ENCODE measurements at regions not wholly inside any gene's neighbourhood (a gene's known extent, or its start where the extent isn't known, plus 50 kb on each side); places are given as distances from the start of the nearest gene placed in this dataset.
"Not testable (repeated sequence)": the region's sequence is repeated elsewhere in the genome, so short reads cannot be mapped to it uniquely, and the experiment has no call there.

- no peak for DNase-seq
These were observed 52.0 kb upstream of the BMP2 start for GRCh38 chr20:6715401-6715941.

GRCh38 chr20:6714279-6714711 lies 53.2 kb upstream of the BMP2 start:
- no peak for DNase-seq

GRCh38 chr20:6711951-6712649 lies 55.4 kb upstream of the BMP2 start:
- DNase-seq = no peak

GRCh38 chr20:6709910-6710595 lies 57.4 kb upstream of the BMP2 start:
- no peak for DNase-seq

- no peak for DNase-seq
These were observed 59.5 kb upstream of the BMP2 start for GRCh38 chr20:6708010-6708409.

GRCh38 chr20:6707321-6707831 lies 60.1 kb upstream of the BMP2 start:
- no peak for DNase-seq

GRCh38 chr20:6705926-6706548 lies 61.4 kb upstream of the BMP2 start:
- no peak for DNase-seq

- DNase-seq = no peak
These were observed 62.2 kb upstream of the BMP2 start for GRCh38 chr20:6705106-6705766.

GRCh38 chr20:6704132-6704861 lies 63.2 kb upstream of the BMP2 start:
- DNase-seq = no peak

- DNase-seq = no peak
These were observed 63.8 kb upstream of the BMP2 start for GRCh38 chr20:6703656-6704055.

GRCh38 chr20:6703047-6703446 lies 64.4 kb upstream of the BMP2 start:
- no peak for DNase-seq

- DNase-seq = no peak
These were observed 65.3 kb upstream of the BMP2 start for GRCh38 chr20:6702144-6702543.

GRCh38 chr20:6700563-6701329 lies 66.7 kb upstream of the BMP2 start:
- no peak for DNase-seq

GRCh38 chr20:6699921-6700562 lies 67.4 kb upstream of the BMP2 start:
- DNase-seq = no peak

GRCh38 chr20:6698723-6699122 lies 68.8 kb upstream of the BMP2 start:
- no peak for DNase-seq

GRCh38 chr20:6698056-6698455 lies 69.4 kb upstream of the BMP2 start:
- no peak for DNase-seq

- DNase-seq = no peak
These were observed 70.1 kb upstream of the BMP2 start for GRCh38 chr20:6697228-6697972.

GRCh38 chr20:6696001-6696400 lies 71.5 kb upstream of the BMP2 start:
- no peak for DNase-seq

GRCh38 chr20:6693808-6694198 lies 73.7 kb upstream of the BMP2 start:
- not testable (repeated sequence) for DNase-seq

GRCh38 chr20:6693178-6693807 lies 74.2 kb upstream of the BMP2 start:
- DNase-seq = no peak
